PC-3 (cell line): ENCODE measurements at regions not wholly inside any gene's neighbourhood (a gene's known extent, or its start where the extent isn't known, plus 50 kb on each side); places are given as distances from the start of the nearest gene placed in this dataset.

Experiments
- CTCF ChIP-seq: fragments of 300-600 bp; sonication (generic); conservative IDR thresholded peaks from 2 replicates; pipeline ENCODE4 v1.5.1; 2017; ENCODE audit warnings: antibody characterized with exemption, low read depth, mild to moderate bottlenecking, low read length
- EZH2phosphoT487 ChIP-seq: fragments of 300-600 bp; sonication (generic); IDR thresholded peaks from 2 replicates; pipeline ENCODE4 v1.6.1; 2018; ENCODE audit warnings: mild to moderate bottlenecking, antibody characterized with exemption, low read length, borderline replicate concordance

GRCh38 chr4:38610521-38610920 lies 53.5 kb upstream of the KLF3 start:
- TF ChIP-seq CTCF (no peak), EZH2phosphoT487 (no peak)
